ENCODE measurements at regions not wholly inside any gene's neighbourhood (a gene's known extent, or its start where the extent isn't known, plus 50 kb on each side); places are given as distances from the start of the nearest gene placed in this dataset.

- no peak for TF ChIP-seq EGR1 (IDR thresholded peaks at IDR 0.05; ENCODE audit: borderline replicate concordance in 1 of 2, low read depth in 2 of 2, low read length in 2 of 2)
- TF ChIP-seq ZBTB4 (CRISPR knock-in tag; IDR thresholded peaks at IDR 0.05): no peak
- TF ChIP-seq ATF3 (IDR thresholded peaks at IDR 0.05; ENCODE audit: borderline replicate concordance, extremely low read depth, low read depth, low read length): no peak
- TF ChIP-seq E4F1 (IDR thresholded peaks at IDR 0.05; ENCODE audit: borderline replicate concordance, partially characterized antibody): no peak
- TF ChIP-seq TCF12 (IDR thresholded peaks at IDR 0.05; ENCODE audit: low read depth, low read length): no peak
- TF ChIP-seq MEF2B (IDR thresholded peaks at IDR 0.05; ENCODE audit: partially characterized antibody, poor library complexity, severe bottlenecking): no peak
- no peak for TF ChIP-seq MEF2A (IDR thresholded peaks at IDR 0.05; ENCODE audit: insufficient read depth, low read depth, low read length)
- no peak for TF ChIP-seq ZNF274 (IDR thresholded peaks at IDR 0.05; ENCODE audit: insufficient read depth, insufficient read length)
- TF ChIP-seq ZNF24 (IDR thresholded peaks at IDR 0.05): no peak
- no peak for TF ChIP-seq SMARCA5 (IDR thresholded peaks at IDR 0.05)
- TF ChIP-seq STAT3 (IDR thresholded peaks at IDR 0.05; ENCODE audit: low read depth, low read length): no peak
- TF ChIP-seq IRF3 (IDR thresholded peaks at IDR 0.05): no peak
- RAD21 ChIA-PET (ENCODE audit: unreplicated experiment): no interaction called here
- 0% methylated on average over 1 of the region's 1 CpG for WGBS (ENCODE audit: insufficient coverage, insufficient replicate concordance, low lambda C conversion rate, missing lambda C conversion rate)
- Histone ChIP-seq H3K36me3 (ENCODE audit: control insufficient read depth in 2 of 2, insufficient read depth in 2 of 2, low read length in 1 of 2) (no peaks in the 10 kb centered on the region), H3K4me2 (ENCODE audit: control insufficient read depth, insufficient read depth) (no peak overlapping the region), H3K79me2 (ENCODE audit: control insufficient read depth, insufficient read depth, low read length) (no peaks in the 10 kb centered on the region), H3K4me3 (no peak overlapping the region), H2AFZ (ENCODE audit: control insufficient read depth, low read depth, low read length) (no peak overlapping the region), H3K27me3 (replicated peaks in 1 of 2; ENCODE audit: control insufficient read depth in 2 of 2, insufficient read depth in 2 of 2, low read length in 1 of 2) (no peaks in the 10 kb centered on the region), H3K9ac (ENCODE audit: control insufficient read depth, insufficient read depth, low read length) (no peak overlapping the region), H3K27ac (ENCODE audit: control insufficient read depth, insufficient read depth) (no peak overlapping the region), H3K4me1 (ENCODE audit: control insufficient read depth, insufficient read depth, low read length) (no peaks in the 10 kb centered on the region), H3K9me3 (replicated peaks; ENCODE audit: control insufficient read depth, insufficient read depth, low read length) (no peaks in the 10 kb centered on the region), H4K20me1 (ENCODE audit: control insufficient read depth, insufficient read depth) (no peaks in the 10 kb centered on the region)
- intact Hi-C loops (cut with micrococcal nuclease; ENCODE audit: unreplicated experiment) (no loop called here), in situ Hi-C loops (cut with MboI) (loop anchor here (25.0 kb wide), 1 partner anchor 804 kb away; no protein-coding TSS in a partner anchor)
- POLR2A ChIA-PET: no interaction called here
- DNase-seq (ENCODE audit: low read depth, low spot score) (no peak), FAIRE-seq (no peak), ATAC-seq (no peak)
- SMC1A ChIA-PET (ENCODE audit: uncharacterized antibody, unreplicated experiment): no interaction called here
- BruUV-seq (replicated peaks): no TSS peak
- CTCF ChIA-PET: no interaction called here
These were observed 1541.2 kb downstream of the SLITRK1 start for GRCh38 chr13:82341116-82341515.

Measured in GM12878 (cell line).